ENCODE measurements at regions not wholly inside any gene's neighbourhood (a gene's known extent, or its start where the extent isn't known, plus 50 kb on each side); places are given as distances from the start of the nearest gene placed in this dataset.

DNA sequence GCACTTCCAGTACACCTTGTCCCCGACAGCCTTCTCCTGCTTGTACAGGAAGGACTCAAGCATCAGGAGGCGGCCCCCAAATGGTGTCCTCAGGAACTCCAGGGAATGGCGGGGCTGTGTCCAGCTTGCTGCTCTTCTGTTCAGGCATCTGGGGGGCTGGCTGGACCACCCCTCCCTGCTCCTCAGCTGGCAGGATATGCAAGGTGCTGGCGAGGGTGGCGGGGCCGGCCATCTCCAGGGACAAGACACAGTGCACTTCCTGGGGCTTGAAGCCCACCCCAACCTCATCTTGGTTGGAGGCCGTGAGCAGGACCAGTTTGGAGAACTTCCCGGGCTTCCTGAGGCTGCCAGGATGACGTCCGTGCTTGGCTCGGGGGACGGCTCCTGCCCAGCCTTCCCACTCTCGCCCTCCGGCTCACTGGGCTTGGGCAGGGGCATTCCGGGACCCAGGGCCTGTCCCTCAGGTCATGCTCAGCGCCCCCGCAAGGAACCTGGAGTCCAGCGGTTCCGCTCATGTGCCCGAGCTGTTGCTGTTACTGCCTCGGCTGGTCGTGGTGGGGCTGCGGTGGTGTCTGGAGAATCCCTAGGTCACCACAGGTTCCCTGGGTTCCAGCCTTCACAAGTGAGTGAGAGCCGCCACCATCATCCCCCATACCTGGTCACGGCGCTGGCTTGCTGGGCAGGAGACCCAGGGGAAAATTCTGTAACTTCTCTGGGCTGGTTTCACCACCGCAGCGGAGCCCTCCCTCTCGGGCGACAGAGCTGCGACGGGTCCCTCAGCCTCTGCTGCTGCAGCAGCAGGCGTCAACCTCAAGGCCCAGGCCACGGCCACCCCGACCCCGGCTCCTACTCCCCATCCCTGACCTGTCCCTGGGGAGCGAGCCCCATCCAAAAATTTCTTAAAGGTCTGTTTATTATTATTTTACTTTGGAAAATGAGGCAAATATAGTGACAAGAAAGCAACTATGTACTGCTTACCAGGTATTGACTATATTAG lies 82.8 kb upstream of the FXR1 start:
- no peak for DNase-seq (ENCODE audit: low spot score)
- H3K9me2 ChIP-seq (replicated peaks; ENCODE audit: insufficient read depth), result no peaks in the 10 kb centered on the region
- no peaks in the 10 kb centered on the region for H4K20me1 ChIP-seq (ENCODE audit: insufficient read depth, poor library complexity, severe bottlenecking)
- no peaks in the 10 kb centered on the region for H3K79me2 ChIP-seq
- H3K36me3 ChIP-seq (replicated peaks; ENCODE audit: insufficient read depth, low read depth), result no peaks in the 10 kb centered on the region
- H3K4me1 ChIP-seq (ENCODE audit: insufficient read depth), result no peaks in the 10 kb centered on the region
- H2AFZ ChIP-seq, result no peak overlapping the region
- no peak overlapping the region for H3K4me2 ChIP-seq
- H3K27me3 ChIP-seq, result no peaks in the 10 kb centered on the region
- H3K4me3 ChIP-seq, result no peak overlapping the region
- WGBS (ENCODE audit: low lambda C conversion rate, missing lambda C conversion rate), result 96% methylated on average over 36 of the region's 37 CpGs
- no peaks in the 10 kb centered on the region for H3K9me3 ChIP-seq (ENCODE audit: low read depth)
- no peak for TF ChIP-seq EZH2 (IDR thresholded peaks at IDR 0.05; ENCODE audit: borderline replicate concordance)
- TF ChIP-seq EZH2phosphoT487 (IDR thresholded peaks at IDR 0.05; ENCODE audit: low read depth, severe bottlenecking, unreplicated experiment), result no peak
- TF ChIP-seq, protein P1, sequence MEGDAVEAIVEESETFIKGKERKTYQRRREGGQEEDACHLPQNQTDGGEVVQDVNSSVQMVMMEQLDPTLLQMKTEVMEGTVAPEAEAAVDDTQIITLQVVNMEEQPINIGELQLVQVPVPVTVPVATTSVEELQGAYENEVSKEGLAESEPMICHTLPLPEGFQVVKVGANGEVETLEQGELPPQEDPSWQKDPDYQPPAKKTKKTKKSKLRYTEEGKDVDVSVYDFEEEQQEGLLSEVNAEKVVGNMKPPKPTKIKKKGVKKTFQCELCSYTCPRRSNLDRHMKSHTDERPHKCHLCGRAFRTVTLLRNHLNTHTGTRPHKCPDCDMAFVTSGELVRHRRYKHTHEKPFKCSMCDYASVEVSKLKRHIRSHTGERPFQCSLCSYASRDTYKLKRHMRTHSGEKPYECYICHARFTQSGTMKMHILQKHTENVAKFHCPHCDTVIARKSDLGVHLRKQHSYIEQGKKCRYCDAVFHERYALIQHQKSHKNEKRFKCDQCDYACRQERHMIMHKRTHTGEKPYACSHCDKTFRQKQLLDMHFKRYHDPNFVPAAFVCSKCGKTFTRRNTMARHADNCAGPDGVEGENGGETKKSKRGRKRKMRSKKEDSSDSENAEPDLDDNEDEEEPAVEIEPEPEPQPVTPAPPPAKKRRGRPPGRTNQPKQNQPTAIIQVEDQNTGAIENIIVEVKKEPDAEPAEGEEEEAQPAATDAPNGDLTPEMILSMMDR (IDR thresholded peaks at IDR 0.05; ENCODE audit: poor library complexity), result no peak
- no peak overlapping the region for H3K27ac ChIP-seq

DNA sequence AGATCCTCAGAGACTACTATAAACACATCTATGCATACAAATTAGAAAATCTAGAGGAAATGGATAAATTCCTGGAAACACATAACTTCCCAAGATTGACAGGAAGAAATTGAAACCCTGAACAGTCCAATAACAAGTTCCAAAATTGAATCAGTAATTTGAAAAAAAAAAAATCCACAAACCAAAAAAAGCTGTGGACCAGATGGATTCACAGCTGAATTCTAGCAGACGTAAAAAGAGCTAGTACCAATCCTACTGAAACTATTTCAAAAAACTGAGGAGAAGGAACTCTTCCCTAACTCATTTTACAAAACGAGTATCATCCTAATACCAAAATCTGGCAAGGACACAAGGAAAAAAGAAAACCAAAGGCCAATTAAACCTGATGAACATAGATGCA lies 77.0 kb upstream of the FXR1 start:
- no peak overlapping the region for H3K4me2 ChIP-seq
- H3K27ac ChIP-seq, result no peak overlapping the region
- no peaks in the 10 kb centered on the region for H3K79me2 ChIP-seq
- H3K27me3 ChIP-seq, result no peaks in the 10 kb centered on the region
- no peaks in the 10 kb centered on the region for H3K4me1 ChIP-seq (ENCODE audit: insufficient read depth)
- TF ChIP-seq EZH2phosphoT487 (IDR thresholded peaks at IDR 0.05; ENCODE audit: low read depth, severe bottlenecking, unreplicated experiment), result no peak
- DNase-seq (ENCODE audit: low spot score), result no peak
- H3K9me3 ChIP-seq (ENCODE audit: low read depth), result no peaks in the 10 kb centered on the region
- no peaks in the 10 kb centered on the region for H3K9me2 ChIP-seq (replicated peaks; ENCODE audit: insufficient read depth)
- no peaks in the 10 kb centered on the region for H4K20me1 ChIP-seq (ENCODE audit: insufficient read depth, poor library complexity, severe bottlenecking)
- no peak overlapping the region for H2AFZ ChIP-seq
- H3K36me3 ChIP-seq (replicated peaks; ENCODE audit: insufficient read depth, low read depth), result no peaks in the 10 kb centered on the region
- WGBS (ENCODE audit: low lambda C conversion rate, missing lambda C conversion rate), result 86% methylated on average over 2 of the region's 2 CpGs
- H3K4me3 ChIP-seq, result no peak overlapping the region

DNA sequence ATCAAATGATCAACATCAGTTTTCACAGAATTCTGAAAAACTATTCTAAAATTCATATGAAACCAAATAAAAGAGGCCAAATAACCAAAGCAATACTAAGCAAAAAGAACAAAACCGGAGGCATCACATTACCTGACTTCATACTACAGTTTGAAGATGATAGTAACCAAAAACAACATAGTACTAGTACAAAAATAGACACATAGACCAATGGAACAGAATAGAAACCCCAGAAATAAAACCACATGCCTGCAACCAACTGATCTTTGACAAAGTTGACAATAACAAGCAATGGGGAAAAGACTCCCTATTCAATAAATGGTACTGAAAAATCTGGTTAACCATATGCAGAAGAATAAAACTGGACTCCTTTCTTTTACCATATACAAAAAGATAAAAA lies 75.7 kb upstream of the FXR1 start:
- no peaks in the 10 kb centered on the region for H3K27me3 ChIP-seq

DNA sequence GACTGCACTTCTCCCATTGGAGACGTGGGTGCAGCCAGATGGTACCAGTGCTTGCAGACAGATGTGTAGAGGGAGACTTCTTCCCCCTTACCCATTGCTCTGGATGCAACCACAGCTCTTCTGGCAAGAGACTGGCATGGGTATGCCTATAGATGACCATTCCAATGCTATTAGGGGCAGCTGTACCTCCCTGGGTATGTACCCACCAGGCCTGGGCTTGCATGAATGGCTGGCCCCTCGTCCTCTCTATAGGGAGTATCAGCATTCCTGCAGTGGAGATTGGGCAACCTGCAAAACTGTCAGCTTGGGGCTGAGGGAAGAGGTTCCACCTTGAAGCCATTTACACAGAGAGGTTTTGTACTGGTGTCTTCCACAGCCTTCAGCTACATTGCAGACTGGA lies 57.6 kb upstream of the FXR1 start:
- TF ChIP-seq EZH2 (IDR thresholded peaks at IDR 0.05; ENCODE audit: borderline replicate concordance), result no peak
- Histone ChIP-seq H3K36me3 (replicated peaks; ENCODE audit: insufficient read depth, low read depth) (no peaks in the 10 kb centered on the region), H3K4me3 (no peak overlapping the region), H3K9me3 (ENCODE audit: low read depth) (no peaks in the 10 kb centered on the region), H3K79me2 (no peaks in the 10 kb centered on the region), H3K4me2 (no peak overlapping the region), H3K4me1 (ENCODE audit: insufficient read depth) (no peaks in the 10 kb centered on the region), H2AFZ (no peak overlapping the region), H3K27ac (no peak overlapping the region), H4K20me1 (ENCODE audit: insufficient read depth, poor library complexity, severe bottlenecking) (no peaks in the 10 kb centered on the region), H3K27me3 (no peaks in the 10 kb centered on the region), H3K9me2 (replicated peaks; ENCODE audit: insufficient read depth) (no peaks in the 10 kb centered on the region)
- whole genome bisulfite sequencing (ENCODE audit: low lambda C conversion rate, missing lambda C conversion rate), result 76% methylated on average over 2 of the region's 2 CpGs
- DNase-seq (ENCODE audit: low spot score), result no peak

More for the DNA sequence above, 75.7 kb upstream of the FXR1 start:
- no peaks in the 10 kb centered on the region for H3K9me3 ChIP-seq (ENCODE audit: low read depth)
- no peak overlapping the region for H3K4me3 ChIP-seq
- no peaks in the 10 kb centered on the region for H3K4me1 ChIP-seq (ENCODE audit: insufficient read depth)
- TF ChIP-seq, protein P1 (IDR thresholded peaks at IDR 0.05; ENCODE audit: poor library complexity), result no peak
- TF ChIP-seq EZH2 (IDR thresholded peaks at IDR 0.05; ENCODE audit: borderline replicate concordance) (no peak), EZH2phosphoT487 (IDR thresholded peaks at IDR 0.05; ENCODE audit: low read depth, severe bottlenecking, unreplicated experiment) (no peak)
- H3K9me2 ChIP-seq (replicated peaks; ENCODE audit: insufficient read depth), result no peaks in the 10 kb centered on the region
- no peak for DNase-seq (ENCODE audit: low spot score)
- no peaks in the 10 kb centered on the region for H4K20me1 ChIP-seq (ENCODE audit: insufficient read depth, poor library complexity, severe bottlenecking)
- H2AFZ ChIP-seq, result no peak overlapping the region
- WGBS (ENCODE audit: low lambda C conversion rate, missing lambda C conversion rate), result 90% methylated on average over 1 of the region's 1 CpG
- no peak overlapping the region for H3K4me2 ChIP-seq
- no peaks in the 10 kb centered on the region for H3K79me2 ChIP-seq
- H3K27ac ChIP-seq, result no peak overlapping the region
- no peaks in the 10 kb centered on the region for H3K36me3 ChIP-seq (replicated peaks; ENCODE audit: insufficient read depth, low read depth)
